Upper lobe of right lung (tissue), 1 donor: ENCODE measurements at regions not wholly inside any gene's neighbourhood (a gene's known extent, or its start where the extent isn't known, plus 50 kb on each side); places are given as distances from the start of the nearest gene placed in this dataset.

Source experiments
- ATAC-seq: fragments of 200-7000 bp; cut with Tn5 transposase; one replicate; pipeline ENCODE4 v1.9.1; 2020; ENCODE audit warnings: mild to moderate bottlenecking, moderate library complexity
- DNase-seq: peaks from one replicate; pipeline ENCODE4 v3.0.0-alpha.2; 2020
- H3K27ac ChIP-seq: fragments of 200-600 bp; one replicate; pipeline ENCODE4 v1.8.0; 2022
- H3K27me3 ChIP-seq: fragments of 200-600 bp; one replicate; pipeline ENCODE4 v1.8.0; 2022; ENCODE audit warnings: mild to moderate bottlenecking
- H3K36me3 ChIP-seq: fragments of 200-600 bp; one replicate; pipeline ENCODE4 v1.8.0; 2022
- H3K4me1 ChIP-seq: fragments of 200-600 bp; one replicate; pipeline ENCODE4 v1.8.0; 2022
- H3K4me3 ChIP-seq: fragments of 200-600 bp; one replicate; pipeline ENCODE4 v1.8.0; 2022; ENCODE audit warnings: mild to moderate bottlenecking
- H3K9me3 ChIP-seq: fragments of 200-600 bp; one replicate; pipeline ENCODE4 v1.8.0; 2022
- CTCF ChIP-seq: fragments of 200-600 bp; IDR thresholded peaks from one replicate; pipeline ENCODE4 v1.8.0; 2022; ENCODE audit warnings: antibody characterized with exemption
- intact Hi-C: fragments of 100-400 bp; cut with DNase I; formaldehyde crosslinking; loops from one replicate; pipeline ENCODE4 v1.11.0; 2022
- donor health status: DM: no; HTN: yes; CAD: no; lungs with severe emphysema.

- intact Hi-C loops, result no loop called here
- H3K9me3 ChIP-seq, result no peaks in the 10 kb centered on the region
- peaks cover 9% of the 10 kb centered on the region for H3K4me1 ChIP-seq
- DNase-seq (no peak), ATAC-seq (peak; percentile 57)
- H3K27ac ChIP-seq, result no peak overlapping the region
- H3K27me3 ChIP-seq, result no peaks in the 10 kb centered on the region
- TF ChIP-seq CTCF, result no peak
- no peaks in the 10 kb centered on the region for H3K36me3 ChIP-seq
- H3K4me3 ChIP-seq, result no peak overlapping the region
Measured at GRCh38 chr15:69666921-69667811, 214.5 kb downstream of the RPLP1 start.

- TF ChIP-seq CTCF, result no peak
- no peak overlapping the region for H3K27ac ChIP-seq
- no peaks in the 10 kb centered on the region for H3K9me3 ChIP-seq
- ATAC-seq (peak; percentile 3), DNase-seq (no peak)
- H3K4me1 ChIP-seq, result peaks cover 9% of the 10 kb centered on the region
- H3K36me3 ChIP-seq, result no peaks in the 10 kb centered on the region
- no peaks in the 10 kb centered on the region for H3K27me3 ChIP-seq
- H3K4me3 ChIP-seq, result no peak overlapping the region
- intact Hi-C loops, result no loop called here
Measured at GRCh38 chr15:69668039-69668705, 215.6 kb downstream of the RPLP1 start.

- peak; percentile 24 for ATAC-seq
- Histone ChIP-seq H3K9me3 (no peaks in the 10 kb centered on the region), H3K4me3 (no peak overlapping the region), H3K27ac (no peak overlapping the region), H3K4me1 (peaks cover 9% of the 10 kb centered on the region), H3K36me3 (no peaks in the 10 kb centered on the region), H3K27me3 (no peaks in the 10 kb centered on the region)
- no peak for DNase-seq
- intact Hi-C loops, result no loop called here
- no peak for TF ChIP-seq CTCF
Measured at GRCh38 chr15:69668963-69669362, 216.3 kb downstream of the RPLP1 start.

- Histone ChIP-seq H3K4me1 (peaks cover 9% of the 10 kb centered on the region), H3K27me3 (no peaks in the 10 kb centered on the region), H3K27ac (no peak overlapping the region), H3K9me3 (no peaks in the 10 kb centered on the region), H3K4me3 (no peak overlapping the region), H3K36me3 (no peaks in the 10 kb centered on the region)
- intact Hi-C loops, result no loop called here
- DNase-seq (no peak), ATAC-seq (no peak)
- no peak for TF ChIP-seq CTCF
Measured at GRCh38 chr15:69669446-69669845, 216.8 kb downstream of the RPLP1 start.

- Histone ChIP-seq H3K36me3 (no peaks in the 10 kb centered on the region), H3K4me1 (no peaks in the 10 kb centered on the region), H3K27me3 (no peaks in the 10 kb centered on the region), H3K4me3 (no peak overlapping the region), H3K9me3 (no peaks in the 10 kb centered on the region), H3K27ac (no peak overlapping the region)
- ATAC-seq (no peak), DNase-seq (no peak)
- TF ChIP-seq CTCF, result no peak
- intact Hi-C loops, result no loop called here
Measured at GRCh38 chr15:69673291-69673881, 220.8 kb downstream of the RPLP1 start.
